Stimulated activated CD4-positive, alpha-beta T cell treated with anti-CD3 and anti-CD28 coated beads, Interleukin-1b, Interleukin-23, amount 100 ng/mL, for 4 hours (primary cell): ENCODE measurements at regions not wholly inside any gene's neighbourhood (a gene's known extent, or its start where the extent isn't known, plus 50 kb on each side); places are given as distances from the start of the nearest gene placed in this dataset.

ENCODE experiments used
- DNase-seq, 2 donors: peaks; one replicate each; pipeline ENCODE4 v3.0.0-alpha.2; 2020; ENCODE audit warnings: low read depth in 2 of 2

DNA sequence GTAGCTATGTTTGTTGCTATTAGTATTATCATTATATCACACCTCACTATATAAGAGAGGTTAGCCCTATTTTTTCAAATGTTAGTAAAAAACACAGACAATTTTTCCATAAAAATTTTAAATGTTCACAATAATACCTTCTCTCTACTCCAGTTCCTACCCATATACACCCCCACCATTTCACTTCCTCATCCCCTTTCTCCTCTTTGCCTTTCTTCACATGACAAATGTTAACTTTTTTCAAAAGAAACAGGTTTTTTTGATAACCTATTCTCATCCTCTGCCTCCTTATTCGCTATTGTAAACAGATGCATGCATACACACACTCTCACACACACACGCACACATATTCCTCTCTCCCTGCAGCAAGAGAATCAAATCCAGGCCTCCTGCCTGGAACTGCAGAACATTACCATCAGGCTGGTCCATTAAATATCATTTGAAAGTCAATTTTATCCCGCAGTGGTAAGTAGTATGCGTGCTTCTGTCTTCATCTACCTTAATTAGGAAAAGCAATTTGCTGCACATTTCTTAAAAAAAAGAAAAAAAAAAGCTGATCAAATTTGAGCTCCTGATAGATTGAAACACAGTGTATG lies 55.5 kb downstream of the MID1IP1 start:
- DNase-seq = no peak

DNA sequence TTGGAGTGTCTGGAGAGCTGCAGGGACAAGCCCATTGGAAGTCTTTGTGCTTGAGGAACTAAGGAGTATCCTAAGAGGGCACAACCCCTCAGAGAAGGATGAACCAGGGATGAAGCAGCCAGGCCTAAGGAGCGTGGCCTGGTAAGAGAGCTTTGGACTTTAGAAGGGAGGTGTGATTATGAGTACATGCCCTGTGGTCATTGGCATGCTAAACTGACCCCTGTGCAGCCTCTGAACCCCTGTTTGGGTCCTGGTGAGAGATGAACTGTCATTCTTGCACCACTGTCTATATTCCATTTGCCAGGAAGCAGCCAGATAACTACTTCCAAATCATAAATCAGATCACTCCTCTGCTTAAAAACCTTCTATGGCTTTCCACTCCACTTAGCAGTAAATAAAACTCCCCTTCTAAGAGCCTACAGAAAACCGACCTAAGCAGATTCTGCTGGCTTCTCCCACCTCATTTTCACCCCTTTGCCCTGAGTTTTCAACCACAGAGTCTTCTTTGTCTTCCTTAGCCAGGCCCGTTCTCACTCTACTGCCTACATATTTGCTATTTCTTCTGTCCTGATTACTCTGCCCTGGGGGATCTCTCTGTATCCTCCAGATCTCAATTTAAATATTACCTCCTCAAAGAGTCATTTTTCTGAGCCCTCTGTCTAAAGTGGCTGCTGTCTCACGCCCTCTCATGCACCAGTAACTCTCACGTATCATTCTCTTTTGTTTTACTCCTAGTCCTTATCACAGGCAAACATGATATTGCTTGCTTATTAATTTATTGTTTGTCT lies 56.7 kb downstream of the MID1IP1 start:
- no peak for DNase-seq

DNA sequence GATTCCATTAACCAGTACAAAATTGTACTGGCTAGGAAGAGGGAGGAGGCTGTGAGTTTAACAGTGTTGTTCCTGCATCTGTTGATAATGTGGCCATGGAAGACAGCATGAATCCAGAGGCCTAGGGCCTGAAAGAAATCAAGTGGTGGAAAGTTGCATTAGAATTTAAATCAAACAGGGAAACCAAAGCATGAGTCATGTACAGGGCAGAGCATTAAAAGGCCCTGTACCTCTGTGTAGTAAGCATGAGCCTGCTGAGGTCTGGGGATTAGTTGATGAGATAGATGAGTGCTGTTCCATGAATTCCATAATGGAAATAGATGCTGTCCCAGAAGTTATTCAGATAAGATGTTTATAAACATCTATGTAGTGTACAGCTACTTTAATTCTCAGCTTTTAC lies 58.3 kb downstream of the MID1IP1 start:
- no peak for DNase-seq

DNA sequence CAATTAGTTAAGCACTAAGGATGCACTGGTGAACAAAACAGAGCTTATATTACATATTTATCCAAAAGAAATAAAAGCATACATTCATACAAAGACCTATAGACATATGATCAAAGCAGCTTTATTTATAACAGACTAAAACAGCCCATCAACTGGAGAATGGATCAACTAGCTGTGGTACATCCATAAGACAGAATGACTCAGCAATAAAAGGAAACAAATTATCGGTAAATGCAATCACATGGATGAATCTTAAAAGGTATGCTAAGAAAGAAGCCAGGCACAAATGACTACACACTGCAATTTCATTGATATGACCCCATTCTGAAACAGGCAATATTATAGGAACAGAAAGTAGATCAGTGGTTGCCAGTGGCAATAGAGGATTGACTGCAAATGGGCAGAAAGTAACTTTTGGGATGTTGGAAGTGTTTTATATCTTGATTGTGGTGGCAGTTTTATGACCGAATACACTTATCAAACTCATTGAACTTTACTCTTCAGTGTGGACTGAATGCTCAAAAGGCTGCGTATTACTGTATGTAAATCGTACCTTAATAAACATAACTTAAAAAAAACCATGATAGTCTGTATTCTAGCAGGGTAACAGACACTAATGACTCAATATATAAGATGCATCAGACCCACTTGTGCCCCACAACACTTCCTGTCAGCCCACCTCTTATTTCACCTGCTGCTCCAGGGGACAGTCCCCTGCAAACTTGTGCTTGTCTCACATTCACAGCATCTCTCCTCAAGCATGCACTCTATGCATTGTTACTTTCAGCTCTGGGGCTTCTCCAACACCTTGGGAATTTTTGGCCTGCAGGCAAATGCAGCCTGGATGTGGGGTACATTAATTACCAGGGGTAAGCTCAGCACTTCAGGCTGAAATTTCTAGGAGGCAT lies 59.1 kb downstream of the MID1IP1 start:
- peak in 1 of 2 donors; percentile 0 for DNase-seq

DNA sequence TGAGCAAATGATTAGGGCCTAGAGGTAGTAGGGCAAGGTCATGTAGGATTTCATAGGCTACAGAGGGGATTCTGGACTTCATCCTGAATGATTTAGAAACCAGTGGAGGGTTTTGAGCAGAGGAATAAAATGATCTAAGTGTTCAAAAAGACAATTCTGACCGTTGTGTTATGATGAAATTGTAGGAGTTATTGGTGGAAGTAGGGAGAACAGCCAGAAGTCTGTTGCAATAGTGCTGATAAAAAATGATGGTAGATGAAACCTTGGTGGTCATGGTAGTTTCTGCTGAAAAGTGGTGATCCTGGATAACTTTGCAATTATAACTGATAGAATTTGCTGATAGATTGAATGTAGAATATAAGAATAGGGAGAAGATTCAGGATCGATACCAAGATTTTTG lies 60.2 kb downstream of the MID1IP1 start:
- no peak for DNase-seq

DNA sequence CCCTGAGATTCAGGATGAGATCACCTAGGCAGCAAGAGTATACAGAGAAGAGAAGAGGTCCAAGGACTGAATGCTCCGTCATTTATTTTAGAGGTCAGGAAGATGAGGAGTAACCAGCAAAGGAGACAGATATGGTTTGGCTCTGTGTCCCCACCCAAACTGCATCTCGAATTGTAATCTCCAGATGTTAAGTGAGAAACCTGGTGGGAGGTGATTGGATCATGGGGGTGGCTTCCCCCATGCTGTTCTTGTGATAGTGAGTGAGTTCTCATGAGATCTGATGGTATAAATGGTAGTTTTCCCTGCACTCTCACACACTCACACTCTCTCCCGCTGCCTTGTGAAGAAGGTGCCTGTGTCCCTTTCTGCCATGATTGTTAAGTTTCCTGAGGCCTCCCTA lies 60.8 kb downstream of the MID1IP1 start:
- DNase-seq = no peak

DNA sequence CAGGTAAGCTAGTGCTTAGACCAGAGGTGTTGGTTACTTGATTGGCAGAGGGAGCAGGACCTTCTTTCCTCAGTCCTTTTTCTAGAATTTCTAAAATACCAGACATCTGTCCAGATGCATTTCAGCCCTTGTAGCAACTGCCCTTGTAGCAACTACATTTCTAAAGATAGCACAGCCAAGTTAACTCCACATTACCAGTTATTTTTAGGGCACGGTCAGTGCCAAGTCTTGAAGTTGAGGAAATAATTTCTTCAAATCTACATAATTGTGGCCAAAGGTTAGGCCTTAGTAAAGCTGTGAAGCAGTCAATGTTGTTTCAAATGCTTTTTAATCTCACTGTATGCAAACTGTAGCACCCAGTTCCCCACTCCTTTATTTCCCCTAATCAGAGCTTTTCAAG lies 62.9 kb downstream of the MID1IP1 start:
- no peak for DNase-seq

DNA sequence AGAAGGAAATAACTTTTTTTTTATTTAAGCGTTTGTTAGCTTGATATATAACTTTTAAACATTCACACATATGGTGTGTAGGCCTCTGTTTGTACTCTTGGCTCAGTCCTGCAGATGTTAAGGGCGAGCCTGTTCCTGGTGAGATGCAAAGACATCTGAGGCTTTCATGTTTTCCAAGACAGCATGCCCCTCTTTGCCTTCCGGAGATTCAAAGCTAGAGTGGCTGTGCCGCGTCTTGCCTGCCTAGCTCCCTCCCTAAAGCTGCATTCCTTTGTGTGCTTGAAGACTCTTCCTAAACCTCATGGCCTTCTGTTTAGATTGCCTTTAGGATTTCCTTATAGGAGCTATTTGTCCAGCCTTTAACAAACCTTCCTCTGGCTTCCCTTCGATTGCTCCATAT lies 67.1 kb downstream of the MID1IP1 start:
- DNase-seq = no peak

DNA sequence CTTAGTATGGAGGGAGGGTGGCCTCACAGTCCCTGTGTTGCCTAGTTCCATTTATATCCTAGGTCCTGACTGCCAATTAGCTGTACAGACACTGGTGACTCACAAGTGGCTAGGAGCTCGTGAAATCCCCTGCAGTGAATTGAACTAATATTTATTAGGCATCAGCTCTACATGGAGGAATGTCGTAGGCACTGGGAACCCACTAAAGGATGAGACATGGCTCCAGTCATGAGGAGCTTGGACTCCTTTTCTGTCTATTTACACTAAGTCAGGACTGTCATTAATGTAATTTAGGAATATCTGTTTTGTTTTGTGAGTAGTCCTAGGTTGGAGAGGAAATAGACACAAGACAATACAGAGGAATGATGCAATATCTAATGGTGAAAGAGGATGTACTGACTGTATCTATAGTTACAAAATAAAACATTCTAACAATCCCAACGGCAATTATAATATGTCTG lies 67.7 kb downstream of the MID1IP1 start:
- no peak for DNase-seq

DNA sequence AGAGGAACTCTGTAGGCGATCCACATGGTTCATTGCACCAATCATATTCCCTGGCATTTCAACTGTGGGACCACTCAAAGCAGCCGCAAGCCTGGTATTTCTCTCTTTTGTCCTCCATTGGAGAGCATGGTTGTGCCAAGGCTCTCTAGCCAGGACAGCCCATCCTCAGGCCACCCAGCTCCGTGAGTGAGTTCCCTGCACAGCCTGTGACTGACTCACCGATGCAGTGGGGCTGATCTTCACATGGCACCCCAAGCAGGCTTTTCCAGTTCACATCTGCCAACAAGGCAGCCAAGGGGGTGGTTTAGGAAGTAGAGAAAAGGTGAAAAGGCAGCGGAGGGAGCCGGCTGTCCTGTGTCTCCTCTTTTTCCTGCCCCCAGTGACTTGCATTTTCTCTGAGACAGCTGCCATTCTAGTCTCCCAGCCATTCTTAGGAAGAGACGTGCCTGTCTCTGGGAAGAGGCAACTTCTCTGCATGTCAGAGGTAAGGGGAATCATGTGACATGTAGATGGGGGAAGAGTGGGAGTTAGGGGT lies 69.2 kb downstream of the MID1IP1 start:
- DNase-seq = no peak

DNA sequence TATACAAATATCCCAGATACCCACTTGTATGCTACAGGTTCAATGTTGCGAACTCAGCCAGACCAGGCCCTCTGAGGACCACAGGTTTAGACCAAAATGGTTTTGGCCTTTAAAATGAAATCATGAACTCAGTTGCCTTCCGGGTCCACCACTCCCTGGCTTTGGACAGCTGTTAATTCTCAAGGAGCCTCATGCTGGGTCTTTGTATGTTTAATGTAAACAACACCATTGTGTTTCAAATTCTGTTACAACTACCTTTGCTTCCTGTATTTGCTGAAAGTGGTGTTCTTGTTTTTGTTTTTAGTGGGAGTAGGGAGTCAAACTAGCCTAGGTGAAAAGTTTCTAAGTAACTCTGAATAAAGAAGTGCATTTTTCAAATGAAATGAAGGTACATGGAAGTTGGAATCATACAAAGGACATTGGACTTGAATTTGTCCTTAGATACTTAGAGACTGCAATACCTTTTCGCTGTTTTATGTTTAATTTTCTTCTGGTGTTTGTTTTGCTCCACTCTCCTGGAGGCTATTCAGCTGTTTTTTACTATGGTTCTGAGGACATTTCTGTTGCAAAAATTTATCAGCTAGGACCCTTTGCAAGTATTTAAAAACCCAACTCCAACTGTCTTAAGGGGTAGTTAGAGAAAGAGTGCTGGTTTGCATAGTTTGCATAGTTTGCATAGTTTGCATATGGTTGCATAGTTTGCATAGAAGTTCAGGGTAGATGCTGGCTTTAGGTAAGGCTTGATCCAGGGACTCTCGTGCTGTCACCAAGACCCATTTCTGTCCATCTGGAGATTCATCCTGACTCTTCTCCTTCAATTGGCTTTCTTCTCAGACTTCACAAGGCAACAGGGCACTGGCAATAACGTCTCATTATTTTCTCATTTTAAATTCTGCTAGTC lies 70.1 kb downstream of the MID1IP1 start:
- no peak for DNase-seq

DNA sequence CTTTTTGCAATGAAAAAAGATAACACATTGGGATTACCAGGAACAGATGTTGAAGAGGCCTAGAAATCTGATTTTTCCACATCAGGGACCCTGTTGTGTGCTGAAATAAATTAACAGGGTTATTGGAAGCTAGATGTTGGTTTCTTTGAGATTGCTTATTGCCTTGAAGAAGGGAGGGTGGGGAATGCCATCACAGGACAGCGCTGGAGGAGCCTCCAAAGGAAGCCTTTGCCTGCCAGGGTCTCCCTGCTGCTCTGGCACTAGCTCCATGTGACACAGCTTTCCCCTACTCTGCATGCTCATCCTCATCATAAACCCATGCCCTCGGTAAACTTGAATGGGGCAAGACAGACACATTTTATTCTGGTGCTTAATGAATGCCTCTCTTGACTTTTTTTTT lies 76.1 kb downstream of the MID1IP1 start:
- DNase-seq = no peak

DNA sequence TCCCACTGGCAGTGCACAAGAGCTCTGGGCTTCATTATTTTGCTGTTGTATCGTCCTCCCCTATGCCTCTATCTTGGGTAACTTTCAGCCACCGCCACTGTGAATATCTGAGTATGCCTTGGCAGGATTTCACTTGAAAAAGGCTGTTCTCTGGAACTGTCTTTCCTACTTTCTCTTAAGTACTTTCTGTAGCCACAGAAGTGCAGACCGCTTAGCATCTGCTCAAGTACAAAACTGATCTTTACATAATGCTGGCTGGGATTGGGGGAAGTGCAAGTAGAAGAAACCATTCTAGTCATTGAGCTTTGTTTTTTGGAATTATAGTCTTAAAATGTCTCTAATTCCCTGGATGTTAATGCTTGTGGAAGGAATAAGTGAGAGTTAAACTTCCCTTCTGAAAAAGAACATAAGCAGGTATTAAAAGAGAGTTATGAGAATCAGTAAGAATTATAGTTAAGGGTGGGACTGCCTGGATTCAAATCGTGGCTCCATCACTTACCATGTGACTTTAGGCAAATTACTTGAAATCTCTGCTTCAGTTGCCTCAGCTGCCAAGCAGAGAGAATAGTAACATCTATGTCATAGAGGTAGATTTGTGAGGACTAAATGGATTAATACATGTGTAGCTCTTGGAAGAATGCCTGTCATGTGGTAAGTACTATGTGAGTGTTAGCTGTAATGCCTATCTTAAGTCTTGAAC lies 77.5 kb downstream of the MID1IP1 start:
- no peak for DNase-seq

DNA sequence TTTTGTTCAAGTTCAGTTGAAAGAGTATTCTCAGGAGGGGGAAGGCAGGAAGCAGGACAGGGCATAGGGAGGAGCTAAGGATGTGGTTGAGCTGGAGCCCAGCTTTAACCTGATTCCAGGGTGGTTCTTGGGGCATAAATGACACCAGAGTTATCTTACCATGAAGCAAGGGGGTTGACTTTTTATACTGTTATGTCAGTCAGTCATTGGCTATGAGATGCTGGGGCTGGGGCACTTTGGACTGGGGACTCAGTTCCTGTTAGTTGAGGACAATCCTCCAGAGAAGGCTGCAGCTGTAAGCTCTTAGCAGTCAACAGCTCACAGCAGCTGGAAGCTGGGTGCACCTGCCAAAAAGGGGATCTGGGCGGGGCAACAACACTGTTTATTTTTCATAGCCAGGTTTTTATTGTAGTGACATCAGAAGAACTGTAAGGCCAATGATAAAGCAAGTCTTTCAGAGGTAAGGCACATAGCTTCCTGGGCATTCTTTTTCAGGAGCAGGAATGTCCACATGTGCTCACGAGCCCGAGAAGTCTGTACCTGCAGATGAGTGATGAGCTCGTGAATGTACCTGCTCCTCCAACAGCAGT lies 78.5 kb downstream of the MID1IP1 start:
- no peak for DNase-seq

DNA sequence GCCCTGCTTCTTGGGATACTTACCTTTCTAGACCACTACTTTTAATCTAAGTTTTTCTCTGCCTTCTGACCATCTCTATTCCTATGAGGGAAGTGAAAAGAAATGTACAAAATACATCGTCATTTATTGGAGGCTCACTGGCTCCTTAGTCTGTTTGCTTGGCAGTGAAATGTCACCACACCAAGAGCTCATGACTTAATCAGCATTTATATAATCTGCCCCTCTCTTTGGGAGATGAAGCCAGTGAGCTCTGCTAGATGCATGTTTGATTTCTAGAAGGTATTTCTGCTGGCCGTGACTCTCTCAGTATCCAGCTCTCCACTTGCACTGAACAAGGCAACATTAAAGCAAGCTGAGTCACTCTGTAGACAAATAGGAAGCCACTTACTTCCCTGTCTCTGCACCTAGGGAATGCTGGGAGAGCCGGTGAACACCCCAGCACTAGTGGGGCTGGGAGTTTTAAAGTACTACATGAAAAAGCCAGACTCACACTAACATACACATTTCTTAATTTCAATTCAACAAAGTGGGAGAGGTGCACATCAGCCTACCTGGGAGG lies 79.1 kb downstream of the MID1IP1 start:
- no peak for DNase-seq

DNA sequence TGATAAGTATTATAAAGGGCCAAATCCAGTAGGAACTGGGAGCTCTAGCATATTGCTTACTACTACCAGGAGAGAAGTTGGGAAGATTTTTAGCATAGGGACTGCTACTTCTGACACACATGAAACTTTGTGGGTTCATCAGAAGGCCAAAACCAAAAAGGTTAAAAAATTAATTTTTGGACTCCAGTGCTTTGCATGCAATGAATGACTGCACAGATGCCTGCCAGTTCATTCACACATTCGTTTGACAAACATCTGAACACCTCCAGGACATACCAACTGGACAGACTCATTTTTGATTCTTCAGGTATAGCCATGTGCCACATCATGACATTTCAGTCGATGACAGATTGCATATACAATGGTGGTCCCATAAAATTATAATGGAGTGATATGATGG lies 79.8 kb downstream of the MID1IP1 start:
- DNase-seq = no peak

DNA sequence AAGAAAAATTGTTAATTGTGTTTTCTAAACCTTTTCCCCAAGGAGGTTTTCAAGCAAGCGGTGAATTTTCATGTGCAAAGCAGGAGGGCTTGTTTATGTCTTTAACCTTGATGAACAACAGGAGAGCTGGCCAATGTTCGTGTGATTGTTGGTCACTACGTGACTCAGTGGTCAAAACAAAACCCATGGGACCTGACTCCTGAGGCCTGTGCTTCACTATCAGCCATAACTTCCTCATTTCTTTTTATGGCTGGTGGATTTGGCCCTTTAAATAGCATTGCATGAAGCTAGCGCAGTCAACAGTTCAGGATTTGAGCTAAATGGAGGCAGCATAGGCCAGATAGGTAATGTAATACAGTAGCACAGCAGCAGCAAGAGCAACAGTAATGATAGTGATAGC lies 80.5 kb downstream of the MID1IP1 start:
- DNase-seq = no peak

DNA sequence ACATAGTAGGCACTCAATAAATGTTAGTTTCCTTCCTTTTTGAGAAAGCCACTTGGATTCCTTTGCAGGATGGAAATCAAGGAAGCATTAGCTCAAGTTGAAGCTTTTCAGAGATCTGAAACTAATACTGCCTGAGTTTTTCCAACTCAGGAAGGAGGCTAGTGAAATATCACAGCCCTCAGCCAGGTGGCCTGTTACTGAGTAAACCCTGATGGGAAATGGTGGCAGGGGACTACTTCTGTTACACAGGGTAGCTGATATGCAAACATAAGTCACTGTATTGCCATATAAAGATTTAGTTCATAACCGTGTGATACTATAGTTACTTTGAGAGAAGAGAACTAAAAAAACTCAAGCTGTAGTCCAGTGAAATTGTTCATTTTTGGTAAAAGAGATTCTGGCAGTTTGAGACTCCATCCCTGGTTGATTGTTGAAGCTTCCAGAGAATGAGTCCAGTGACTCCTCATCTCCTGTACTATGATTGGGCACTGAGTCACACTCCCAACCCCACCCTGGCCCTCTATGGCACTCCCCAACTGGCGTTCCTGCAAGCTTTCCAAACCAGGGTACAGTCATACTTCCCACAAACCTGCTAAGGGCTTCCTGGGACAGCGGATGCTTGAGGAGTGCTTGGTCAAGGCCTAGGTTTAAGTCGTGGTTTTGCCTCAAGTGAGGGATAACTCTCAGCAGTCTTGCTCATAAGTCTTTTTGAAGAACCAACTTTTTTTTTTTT lies 81.8 kb downstream of the MID1IP1 start:
- DNase-seq = no peak

DNA sequence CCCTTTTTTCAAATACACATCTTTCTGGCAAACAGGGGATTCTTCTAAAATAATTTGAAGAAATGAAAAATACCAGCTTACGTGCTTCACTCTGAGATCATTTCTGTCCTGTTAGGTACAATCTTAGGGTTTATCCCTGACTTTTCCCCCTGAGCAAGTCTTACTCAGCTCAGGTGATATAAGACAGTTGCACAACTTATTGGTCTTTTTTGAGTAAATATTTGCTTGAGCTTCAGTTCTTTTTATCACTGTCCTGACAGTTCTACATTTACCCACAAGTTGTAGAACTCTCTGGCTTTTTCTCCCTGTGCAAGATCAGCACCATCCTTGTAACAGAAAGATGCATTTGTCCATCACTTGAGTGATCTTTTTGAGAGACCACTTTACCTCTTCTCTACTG lies 84.9 kb downstream of the MID1IP1 start:
- DNase-seq = no peak
